ENCODE measurements at regions not wholly inside any gene's neighbourhood (a gene's known extent, or its start where the extent isn't known, plus 50 kb on each side); places are given as distances from the start of the nearest gene placed in this dataset.

GRCh38 chr14:35973770-35974169 is 147.6 kb downstream of the BRMS1L start:
- H3K36me3 ChIP-seq, result no peaks in the 10 kb centered on the region
- H3K27me3 ChIP-seq (ENCODE audit: low read depth), result peaks cover 7% of the 10 kb centered on the region
- H3K9me3 ChIP-seq (replicated peaks), result peaks cover 8% of the 10 kb centered on the region
- no peak for DNase-seq
- intact Hi-C loops (cut with micrococcal nuclease), result no loop called here
- no peak overlapping the region for H3K4me3 ChIP-seq
- no peaks in the 10 kb centered on the region for H3K4me1 ChIP-seq
- no peak overlapping the region for H3K27ac ChIP-seq (replicated peaks)
- TF ChIP-seq CTCF (IDR thresholded peaks at IDR 0.05; ENCODE audit: borderline replicate concordance), result no peak

- TF ChIP-seq CTCF (IDR thresholded peaks at IDR 0.05; ENCODE audit: borderline replicate concordance), result no peak
- DNase-seq, result no peak
- no peak overlapping the region for H3K27ac ChIP-seq (replicated peaks)
- no peak overlapping the region for H3K4me3 ChIP-seq
- intact Hi-C loops (cut with micrococcal nuclease), result no loop called here
- H3K36me3 ChIP-seq, result no peaks in the 10 kb centered on the region
- H3K9me3 ChIP-seq (replicated peaks), result peaks cover 8% of the 10 kb centered on the region
- no peaks in the 10 kb centered on the region for H3K4me1 ChIP-seq
- H3K27me3 ChIP-seq (ENCODE audit: low read depth), result peaks cover 10% of the 10 kb centered on the region
These were observed 146.0 kb downstream of the BRMS1L start for GRCh38 chr14:35971965-35972630.

GRCh38 chr14:35969310-35969709 is 143.2 kb downstream of the BRMS1L start:
- no peak overlapping the region for H3K27ac ChIP-seq (replicated peaks)
- H3K4me1 ChIP-seq, result no peaks in the 10 kb centered on the region
- H3K36me3 ChIP-seq, result no peaks in the 10 kb centered on the region
- peaks cover 10% of the 10 kb centered on the region for H3K27me3 ChIP-seq (ENCODE audit: low read depth)
- H3K9me3 ChIP-seq (replicated peaks), result no peaks in the 10 kb centered on the region
- TF ChIP-seq CTCF (IDR thresholded peaks at IDR 0.05; ENCODE audit: borderline replicate concordance), result no peak
- H3K4me3 ChIP-seq, result no peak overlapping the region
- DNase-seq, result no peak
- intact Hi-C loops (cut with micrococcal nuclease), result no loop called here

- no peaks in the 10 kb centered on the region for H3K36me3 ChIP-seq
- no peak for DNase-seq
- H3K9me3 ChIP-seq (replicated peaks), result no peaks in the 10 kb centered on the region
- intact Hi-C loops (cut with micrococcal nuclease), result no loop called here
- no peak for TF ChIP-seq CTCF (IDR thresholded peaks at IDR 0.05; ENCODE audit: borderline replicate concordance)
- no peaks in the 10 kb centered on the region for H3K4me1 ChIP-seq
- no peak overlapping the region for H3K27ac ChIP-seq (replicated peaks)
- H3K27me3 ChIP-seq (ENCODE audit: low read depth), result peaks cover 7% of the 10 kb centered on the region
- no peak overlapping the region for H3K4me3 ChIP-seq
These were observed 139.3 kb downstream of the BRMS1L start for GRCh38 chr14:35965400-35965799.

- H3K27me3 ChIP-seq (ENCODE audit: low read depth), result peaks cover 3% of the 10 kb centered on the region
- H3K36me3 ChIP-seq, result no peaks in the 10 kb centered on the region
- TF ChIP-seq CTCF (IDR thresholded peaks at IDR 0.05; ENCODE audit: borderline replicate concordance), result no peak
- no peak overlapping the region for H3K27ac ChIP-seq (replicated peaks)
- H3K4me3 ChIP-seq, result no peak overlapping the region
- H3K9me3 ChIP-seq (replicated peaks), result no peaks in the 10 kb centered on the region
- no peaks in the 10 kb centered on the region for H3K4me1 ChIP-seq
- intact Hi-C loops (cut with micrococcal nuclease), result no loop called here
- no peak for DNase-seq
These were observed 138.7 kb downstream of the BRMS1L start for GRCh38 chr14:35964697-35965286.

All from left ventricle myocardium inferior (tissue), 1 donor.